SJCRH30 (cell line): ENCODE measurements at regions not wholly inside any gene's neighbourhood (a gene's known extent, or its start where the extent isn't known, plus 50 kb on each side); places are given as distances from the start of the nearest gene placed in this dataset.
"Not testable (repeated sequence)": the region's sequence is repeated elsewhere in the genome, so short reads cannot be mapped to it uniquely, and the experiment has no call there.

ENCODE experiments used
- DNase-seq, 2 experiments: peaks; one replicate each; pipeline ENCODE4 v3.0.0-alpha.2; 2015 to 2020
- H3K27ac ChIP-seq: fragments of 250-450 bp; sonication (Bioruptor Pico); 2 replicates; pipeline ENCODE4 v1.5.1; 2020; ENCODE audit warnings: mild to moderate bottlenecking, moderate library complexity
- H3K27me3 ChIP-seq: fragments of 250-450 bp; sonication (Bioruptor Pico); 2 replicates; pipeline ENCODE4 v1.5.1; 2020; ENCODE audit warnings: mild to moderate bottlenecking, moderate library complexity
- H3K36me3 ChIP-seq: fragments of 250-450 bp; sonication (Bioruptor Pico); 2 replicates; pipeline ENCODE4 v1.5.1; 2020; ENCODE audit warnings: mild to moderate bottlenecking, moderate library complexity
- H3K4me1 ChIP-seq: fragments of 250-450 bp; sonication (Bioruptor Pico); 2 replicates; pipeline ENCODE4 v1.5.1; 2020; ENCODE audit warnings: mild to moderate bottlenecking, moderate library complexity
- H3K4me3 ChIP-seq: fragments of 250-450 bp; sonication (Bioruptor Pico); 2 replicates; pipeline ENCODE4 v1.5.1; 2020; ENCODE audit warnings: mild to moderate bottlenecking, moderate library complexity
- H3K9me3 ChIP-seq: fragments of 250-450 bp; sonication (Bioruptor Pico); replicated peaks from 2 replicates; pipeline ENCODE4 v1.5.1; 2020; ENCODE audit warnings: mild to moderate bottlenecking, moderate library complexity

DNA sequence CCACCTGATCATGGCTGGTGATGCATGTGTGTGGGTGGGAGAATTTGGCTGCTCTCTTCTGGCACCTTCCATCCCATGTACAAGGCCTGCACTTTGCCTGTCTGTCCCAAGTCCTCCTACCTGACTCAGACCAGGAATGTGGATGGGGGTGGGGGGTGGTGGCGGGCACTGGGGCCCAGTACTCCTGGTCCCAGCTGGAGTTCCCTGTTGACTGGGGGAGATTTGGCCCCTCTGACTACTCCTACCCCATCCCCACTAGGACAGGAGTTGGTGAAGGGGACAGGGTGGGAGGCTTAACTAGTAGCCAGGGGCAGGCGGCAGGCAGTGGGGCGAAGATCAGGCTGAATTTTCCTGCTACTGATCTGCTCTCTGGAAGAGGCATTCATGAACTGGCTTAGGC is 126.6 kb downstream of the POTEH start:
- not testable (repeated sequence) for H3K4me1 ChIP-seq, DNase-seq, H3K27ac ChIP-seq, H3K9me3 ChIP-seq, H3K27me3 ChIP-seq, H3K4me3 ChIP-seq, H3K36me3 ChIP-seq

DNA sequence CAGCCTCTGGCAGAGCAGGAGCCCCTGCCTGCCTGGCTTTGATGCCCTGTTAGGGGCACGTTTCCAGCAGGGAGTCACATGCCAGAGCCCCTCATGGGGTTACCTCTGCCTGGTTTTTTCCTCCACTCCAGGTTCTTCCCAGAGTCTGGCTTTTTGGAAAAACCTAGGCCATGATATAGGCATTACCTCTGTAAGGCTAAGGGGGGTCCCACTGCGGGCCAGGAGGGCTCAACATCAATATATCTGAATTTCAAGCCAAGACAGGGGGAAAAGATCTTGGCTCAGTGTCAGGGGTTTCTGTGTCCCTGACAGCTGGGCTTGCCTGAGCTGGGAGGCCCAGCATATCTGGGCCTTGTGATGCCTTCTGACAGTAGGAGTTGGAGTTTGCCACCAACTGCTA is 127.4 kb downstream of the POTEH start:
- DNase-seq, H3K4me3 ChIP-seq, H3K36me3 ChIP-seq, H3K9me3 ChIP-seq, H3K27me3 ChIP-seq, H3K27ac ChIP-seq, H3K4me1 ChIP-seq: not testable (repeated sequence)

DNA sequence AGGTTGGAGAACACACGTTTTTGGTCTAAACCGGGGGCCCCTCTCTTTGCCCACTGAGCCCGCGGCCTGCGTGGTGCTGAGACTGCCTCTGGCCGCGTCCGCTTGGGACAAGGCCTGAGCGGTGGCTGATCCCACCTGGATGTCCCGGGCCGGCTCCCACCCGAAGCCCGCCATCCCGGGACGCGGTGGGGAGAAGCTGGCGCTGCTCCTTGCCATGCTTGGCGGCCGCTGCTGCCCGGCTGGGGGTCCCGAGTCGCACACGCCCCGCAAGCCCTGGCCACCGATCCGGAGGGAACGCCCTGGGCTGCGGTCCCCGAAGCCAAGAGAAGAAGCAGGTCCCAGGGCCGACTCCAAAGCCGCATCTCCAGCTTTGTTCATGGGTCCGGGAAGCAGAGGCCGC is 130.1 kb downstream of the POTEH start:
- not testable (repeated sequence) for H3K27ac ChIP-seq, H3K27me3 ChIP-seq, H3K4me3 ChIP-seq, H3K4me1 ChIP-seq, H3K9me3 ChIP-seq, DNase-seq, H3K36me3 ChIP-seq

DNA sequence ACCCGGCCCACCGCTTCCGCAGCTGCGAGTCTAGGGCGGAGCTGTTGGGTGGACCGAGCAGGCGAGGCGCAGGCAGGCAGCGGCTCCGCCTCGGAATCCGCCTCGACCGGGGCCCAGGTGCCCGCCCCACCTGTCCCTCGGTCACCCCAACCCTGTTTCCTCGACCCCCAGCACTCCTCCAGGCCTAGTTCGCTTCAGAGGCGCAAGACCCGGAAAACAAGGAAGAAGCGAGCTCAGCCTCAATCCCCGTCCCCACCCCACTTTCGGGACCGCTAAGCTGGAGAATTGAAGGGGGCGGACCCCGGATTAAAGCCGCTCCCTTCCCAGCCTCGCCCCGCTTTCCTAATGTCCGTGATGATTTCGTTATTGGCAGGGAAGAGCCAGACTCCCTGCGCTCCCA is 131.3 kb downstream of the POTEH start:
- not testable (repeated sequence) for H3K27me3 ChIP-seq, H3K36me3 ChIP-seq, H3K4me1 ChIP-seq, H3K4me3 ChIP-seq, DNase-seq, H3K27ac ChIP-seq, H3K9me3 ChIP-seq

DNA sequence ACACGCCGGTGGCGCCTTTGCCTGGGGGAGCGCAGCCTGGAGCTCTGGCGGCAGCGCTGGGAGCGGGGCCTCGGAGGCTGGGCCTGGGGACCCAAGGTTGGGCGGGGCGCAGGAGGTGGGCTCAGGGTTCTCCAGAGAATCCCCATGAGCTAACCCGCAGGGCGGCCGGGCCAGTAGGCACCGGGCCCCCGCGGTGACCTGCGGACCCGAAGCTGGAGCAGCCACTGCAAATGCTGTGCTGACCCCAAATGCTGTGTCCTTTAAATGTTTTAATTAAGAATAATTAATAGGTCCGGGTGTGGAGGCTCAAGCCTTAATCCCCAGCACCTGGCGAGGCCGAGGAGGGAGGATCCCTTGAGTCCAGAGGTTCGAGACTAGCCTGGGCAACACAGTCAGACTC is 132.2 kb downstream of the POTEH start:
- not testable (repeated sequence) for DNase-seq, H3K36me3 ChIP-seq, H3K27ac ChIP-seq

DNA sequence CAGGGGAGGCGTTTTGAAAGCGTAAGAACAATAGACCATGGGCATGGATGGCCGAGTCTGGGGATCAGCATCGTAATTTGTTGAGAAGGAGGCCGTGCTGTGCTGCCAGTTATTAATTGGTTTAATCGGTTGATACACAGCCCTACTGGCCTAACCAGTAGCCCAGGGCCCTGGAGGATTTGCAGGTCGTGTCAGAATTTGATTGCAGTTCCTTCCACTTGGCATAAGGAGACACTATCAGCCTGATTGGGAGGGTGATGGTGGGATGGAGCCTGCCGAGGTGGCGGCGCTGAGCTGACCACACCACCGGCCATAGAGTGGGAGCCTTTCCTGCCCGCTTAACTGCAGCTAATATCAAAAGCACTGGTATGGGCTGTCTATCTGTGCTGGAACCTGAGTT is 133.4 kb downstream of the POTEH start:
- not testable (repeated sequence) for H3K36me3 ChIP-seq, H3K27me3 ChIP-seq, H3K9me3 ChIP-seq, H3K27ac ChIP-seq, H3K4me1 ChIP-seq, DNase-seq, H3K4me3 ChIP-seq

More for the DNA sequence above, 132.2 kb downstream of the POTEH start:
- H3K27me3 ChIP-seq, H3K4me3 ChIP-seq, H3K9me3 ChIP-seq, H3K4me1 ChIP-seq: not testable (repeated sequence)

DNA sequence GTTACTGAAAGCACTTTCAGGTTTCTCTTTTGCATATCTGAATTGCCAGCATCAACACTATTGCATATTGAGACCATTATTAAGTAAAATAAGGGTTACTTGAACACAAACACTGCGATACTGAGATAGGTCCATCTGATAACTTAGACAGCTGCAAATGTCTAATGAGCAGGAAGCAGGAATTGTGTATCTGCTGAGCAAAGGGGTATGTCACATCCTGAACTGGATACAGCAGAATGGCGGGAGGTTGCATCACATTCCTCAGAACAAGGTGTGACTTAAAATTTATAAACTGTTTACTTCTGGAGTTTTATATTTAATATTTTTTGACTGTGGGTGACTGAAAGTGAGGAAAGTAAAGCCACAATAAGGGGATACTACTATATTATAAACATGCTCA is 142.4 kb downstream of the POTEH start:
- H3K36me3 ChIP-seq, H3K4me3 ChIP-seq, H3K27ac ChIP-seq, H3K27me3 ChIP-seq, H3K4me1 ChIP-seq, H3K9me3 ChIP-seq: not testable (repeated sequence)
- peak in 1 of 2 experiments; percentile 6 for DNase-seq

DNA sequence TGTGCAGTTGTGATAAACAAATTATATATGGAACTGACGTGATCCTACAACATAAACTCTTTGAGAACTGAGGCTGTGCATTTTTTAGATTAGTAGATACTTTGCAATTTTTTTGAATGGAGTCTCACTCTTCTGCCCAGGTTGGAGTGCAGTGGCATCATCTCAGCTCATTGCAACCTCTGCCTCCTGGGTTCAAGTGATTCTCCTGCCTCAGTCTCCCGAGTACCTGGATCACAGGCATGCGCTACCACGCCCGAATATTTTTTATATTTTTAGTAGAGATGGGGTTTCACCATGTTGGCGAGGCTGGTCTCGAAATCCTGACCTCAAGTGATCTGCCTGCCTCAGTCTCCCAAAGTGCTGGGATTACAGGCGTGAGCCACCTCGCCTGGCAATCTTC is 145.9 kb downstream of the POTEH start:
- H3K9me3 ChIP-seq, H3K4me1 ChIP-seq, DNase-seq, H3K27me3 ChIP-seq, H3K36me3 ChIP-seq, H3K4me3 ChIP-seq, H3K27ac ChIP-seq: not testable (repeated sequence)

DNA sequence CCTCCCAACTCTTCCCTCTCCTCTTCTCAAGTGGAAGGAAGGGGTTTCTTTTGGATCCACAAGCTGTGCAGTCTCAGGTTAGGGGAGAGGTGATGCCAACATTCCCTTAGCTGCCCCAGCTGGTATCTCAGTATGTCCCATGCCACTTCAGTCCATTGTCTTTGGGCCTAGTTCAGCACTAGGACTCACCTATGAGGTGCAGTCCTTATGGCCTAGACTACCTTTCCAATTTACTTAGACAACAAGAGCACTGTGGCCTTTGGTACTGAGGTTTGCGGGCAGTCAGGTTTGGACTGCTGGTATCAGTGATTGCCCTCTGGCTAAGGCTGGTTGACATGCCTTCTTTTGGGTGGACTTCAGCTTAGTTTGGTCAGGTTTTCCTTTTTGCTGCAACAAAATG is 159.9 kb downstream of the POTEH start:
- DNase-seq, H3K9me3 ChIP-seq, H3K27me3 ChIP-seq, H3K4me3 ChIP-seq, H3K36me3 ChIP-seq, H3K4me1 ChIP-seq, H3K27ac ChIP-seq: not testable (repeated sequence)

DNA sequence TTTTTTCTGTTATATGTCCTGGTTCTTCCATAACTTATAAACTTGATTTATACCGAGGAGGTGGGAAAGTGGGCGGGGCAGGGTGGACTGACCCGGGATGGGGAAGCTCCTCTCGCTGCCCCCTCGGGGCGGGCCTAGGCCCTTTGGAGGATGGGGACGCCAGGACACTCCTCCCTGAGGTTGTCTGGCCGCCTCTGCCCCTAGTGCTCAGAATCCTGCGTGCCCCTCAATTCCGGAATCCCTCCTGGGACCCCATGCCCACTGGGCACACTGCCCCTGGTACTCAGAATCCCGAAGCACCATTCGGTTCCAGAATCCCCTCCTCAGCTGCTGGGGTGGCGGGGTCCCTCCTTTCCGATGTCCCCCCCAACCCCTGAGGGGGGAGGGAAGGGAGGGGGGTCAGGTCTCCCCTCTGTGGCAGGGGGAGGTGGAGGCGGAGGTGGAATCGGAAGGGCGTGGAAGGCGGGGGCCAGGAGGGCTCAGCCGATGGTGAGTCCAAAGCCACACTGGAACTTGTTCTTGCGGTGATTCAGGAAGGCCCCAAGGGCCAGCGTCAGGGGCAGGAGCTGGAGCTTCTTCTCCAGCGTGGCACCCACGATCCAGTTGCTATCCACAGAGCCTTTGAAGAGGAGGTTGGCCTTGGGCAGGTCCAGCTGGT is 164.0 kb downstream of the POTEH start:
- not testable (repeated sequence) for H3K4me1 ChIP-seq, H3K27ac ChIP-seq, H3K36me3 ChIP-seq, H3K4me3 ChIP-seq, DNase-seq, H3K27me3 ChIP-seq, H3K9me3 ChIP-seq

DNA sequence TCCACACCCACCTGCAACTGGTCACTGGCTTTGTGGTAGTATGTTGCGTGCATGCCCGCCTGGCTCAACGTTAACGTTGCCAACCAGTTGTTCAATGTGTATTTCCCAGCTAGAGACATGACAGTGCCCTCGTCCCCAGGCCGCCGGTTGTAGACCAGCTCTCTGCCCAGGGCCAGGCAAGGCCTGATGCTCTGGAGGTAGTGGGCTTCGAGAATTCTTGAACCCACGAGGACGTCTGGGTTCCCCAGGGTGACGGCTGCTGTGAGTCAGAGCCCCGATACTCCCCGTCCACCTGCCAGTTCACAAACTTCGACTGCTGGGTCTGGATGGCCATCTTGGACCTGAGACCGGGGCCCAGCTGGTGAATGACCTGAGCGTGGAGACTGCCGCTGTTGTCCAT is 164.6 kb downstream of the POTEH start:
- not testable (repeated sequence) for H3K27me3 ChIP-seq, H3K4me3 ChIP-seq, H3K9me3 ChIP-seq, H3K27ac ChIP-seq, DNase-seq, H3K4me1 ChIP-seq, H3K36me3 ChIP-seq

DNA sequence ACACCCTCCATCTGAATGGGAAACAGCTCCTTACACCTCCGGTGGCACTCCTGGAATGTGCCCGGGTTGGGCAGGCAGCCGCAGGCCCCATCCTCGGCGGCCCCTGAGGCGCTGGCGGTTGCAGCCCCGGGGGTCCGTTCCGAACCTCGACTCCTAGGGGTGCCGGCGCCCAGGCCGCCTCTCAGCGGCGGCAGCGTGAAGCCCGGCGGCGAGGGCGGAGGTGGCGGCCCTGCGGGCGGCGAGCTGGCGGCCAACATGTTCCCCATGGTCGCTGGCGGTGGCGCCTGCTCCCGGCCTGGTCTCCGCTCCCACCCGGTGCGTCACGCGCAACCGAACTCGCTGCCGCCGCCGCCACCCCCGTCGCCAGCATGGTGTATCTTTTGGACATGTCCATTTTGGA is 165.2 kb downstream of the POTEH start:
- H3K4me1 ChIP-seq, H3K4me3 ChIP-seq, H3K27me3 ChIP-seq, DNase-seq, H3K9me3 ChIP-seq, H3K27ac ChIP-seq, H3K36me3 ChIP-seq: not testable (repeated sequence)

DNA sequence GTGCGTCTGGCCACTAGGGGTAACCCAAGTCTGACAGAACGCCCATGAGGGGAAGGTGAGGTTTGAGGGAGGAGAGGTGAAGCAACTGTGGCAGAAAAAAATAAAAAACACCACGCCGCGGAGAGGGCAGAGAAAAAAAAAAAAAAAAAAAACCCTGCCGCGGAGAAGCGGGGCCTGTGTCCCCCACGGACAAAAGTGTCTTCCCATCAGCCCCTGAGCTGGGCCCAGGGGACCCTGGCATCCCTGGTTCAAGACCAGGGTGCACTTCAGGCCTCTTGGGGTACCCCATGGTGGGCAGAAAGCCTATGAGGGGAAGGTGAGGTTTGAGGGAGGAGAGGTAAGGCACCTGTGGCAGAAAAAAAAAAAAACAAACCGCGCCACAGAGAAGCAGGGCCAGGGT is 191.1 kb downstream of the POTEH start:
- not testable (repeated sequence) for H3K36me3 ChIP-seq, H3K4me3 ChIP-seq, DNase-seq, H3K27ac ChIP-seq, H3K27me3 ChIP-seq, H3K9me3 ChIP-seq, H3K4me1 ChIP-seq

DNA sequence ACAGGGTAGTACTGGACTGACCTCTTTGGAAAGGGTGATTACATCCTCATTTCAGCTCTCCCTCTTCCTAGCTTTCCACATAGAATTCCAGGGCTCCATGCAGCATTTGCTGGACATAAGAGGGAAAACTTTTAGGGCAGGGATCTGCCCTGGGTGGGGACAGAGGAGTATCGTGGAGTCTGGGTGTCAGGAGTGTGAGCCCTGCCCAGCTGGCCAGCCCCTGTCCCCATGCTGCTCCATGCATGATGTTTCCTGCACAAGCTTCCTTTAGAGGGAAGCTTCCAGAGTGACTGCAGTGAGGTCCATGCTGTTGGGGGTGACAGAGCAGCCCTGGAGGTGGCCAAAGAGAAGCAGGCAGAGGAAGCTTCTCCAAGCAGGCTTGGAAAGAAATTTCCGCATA is 214.5 kb downstream of the POTEH start:
- not testable (repeated sequence) for H3K27ac ChIP-seq, H3K4me3 ChIP-seq, DNase-seq, H3K36me3 ChIP-seq, H3K27me3 ChIP-seq, H3K4me1 ChIP-seq, H3K9me3 ChIP-seq

DNA sequence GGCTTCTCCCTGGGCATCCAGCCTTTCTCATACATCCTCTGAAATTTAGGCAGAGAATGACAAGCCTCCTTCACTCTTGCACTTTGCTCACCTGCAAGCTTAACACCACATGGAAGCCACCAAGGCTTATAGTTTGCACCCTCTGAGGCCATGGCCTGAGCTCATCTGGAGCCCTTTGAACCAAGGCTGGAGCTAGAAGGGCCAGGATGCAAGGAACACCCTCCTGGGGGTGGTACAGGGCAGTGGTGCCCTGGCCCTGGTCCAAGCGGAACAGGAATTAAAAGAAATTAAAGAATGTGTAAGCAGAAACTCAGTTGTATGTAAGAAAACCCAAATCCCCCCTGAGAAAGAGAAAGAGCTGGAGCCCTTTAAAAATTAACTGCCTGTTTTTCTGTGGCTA is 221.9 kb downstream of the POTEH start:
- DNase-seq, H3K9me3 ChIP-seq, H3K4me3 ChIP-seq, H3K27ac ChIP-seq, H3K4me1 ChIP-seq, H3K36me3 ChIP-seq, H3K27me3 ChIP-seq: not testable (repeated sequence)

DNA sequence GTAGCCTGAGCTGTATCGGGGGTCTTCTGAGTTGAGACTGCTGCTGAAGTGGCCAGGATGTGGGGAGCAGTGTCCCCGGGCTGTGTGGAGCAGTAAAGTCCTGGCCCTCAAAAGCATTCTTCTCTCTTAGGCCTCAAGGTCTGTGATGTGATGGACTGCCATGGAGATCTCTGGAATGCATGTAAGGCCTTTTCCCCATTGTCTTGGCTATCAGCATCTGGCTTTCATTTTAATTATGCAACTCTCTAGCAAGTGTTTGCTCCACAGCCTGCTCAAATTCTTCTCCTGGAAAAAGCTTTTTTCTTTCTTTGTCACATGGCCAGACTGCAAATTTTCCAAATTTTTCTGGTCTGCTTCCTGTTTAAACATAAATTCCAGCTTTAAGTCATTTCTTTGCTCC is 229.3 kb downstream of the POTEH start:
- not testable (repeated sequence) for H3K36me3 ChIP-seq, DNase-seq, H3K9me3 ChIP-seq, H3K27me3 ChIP-seq, H3K4me3 ChIP-seq, H3K4me1 ChIP-seq, H3K27ac ChIP-seq

DNA sequence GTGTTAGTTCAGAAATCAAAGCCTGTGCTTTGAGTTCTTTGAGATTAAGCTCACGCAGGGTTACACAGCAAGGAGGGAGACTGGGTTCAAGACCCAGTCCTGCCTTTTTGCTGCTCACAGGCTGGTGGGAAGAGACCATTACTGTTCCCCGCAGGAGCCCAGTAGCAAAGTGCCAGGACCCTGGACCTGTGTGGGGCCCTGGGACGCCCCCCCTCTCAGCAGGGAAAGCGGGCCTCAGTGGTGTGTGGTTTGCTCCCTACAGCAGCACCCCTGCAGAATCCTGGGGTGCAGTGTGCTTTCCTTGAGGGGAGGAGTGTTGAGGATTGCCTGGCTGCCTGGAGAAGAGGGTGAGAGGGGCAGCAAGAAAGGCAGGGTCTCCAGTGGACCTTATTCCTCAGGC is 231.1 kb downstream of the POTEH start:
- not testable (repeated sequence) for H3K4me3 ChIP-seq, H3K27me3 ChIP-seq, DNase-seq, H3K27ac ChIP-seq, H3K9me3 ChIP-seq, H3K4me1 ChIP-seq, H3K36me3 ChIP-seq
